NCI-H82 treated with DMSO at 0.1 percent for 48 hours (cell line): ENCODE measurements at regions not wholly inside any gene's neighbourhood (a gene's known extent, or its start where the extent isn't known, plus 50 kb on each side); places are given as distances from the start of the nearest gene placed in this dataset.

Experiments used
- DNase-seq: peaks from one replicate; lab custom pipeline; 2025; ENCODE audit not compliant: unreplicated experiment; lab: John Stamatoyannopoulos, UW

- no peak for DNase-seq
Observed at GRCh38 chr1:175829845-175830244, 86.5 kb upstream of the TNR start.

DNA sequence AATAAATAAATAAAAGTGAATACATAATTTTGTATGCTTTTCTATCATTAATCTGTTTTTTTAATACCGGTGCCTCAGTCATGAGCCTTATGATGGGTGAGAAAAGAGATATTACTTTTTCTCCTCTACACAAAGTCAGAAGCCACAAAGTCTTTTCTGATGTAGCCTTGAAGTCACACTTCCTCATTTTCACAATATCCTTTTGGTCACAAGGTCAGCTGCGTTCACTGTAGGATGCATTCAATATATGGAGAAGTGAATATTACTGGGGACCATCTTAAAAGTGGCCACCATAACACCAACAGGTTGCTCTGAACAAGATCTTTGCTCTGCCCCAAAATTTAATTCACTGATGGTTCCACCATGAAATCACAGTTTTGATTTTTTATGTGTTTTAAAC is 83.3 kb upstream of the TNR start:
- no peak for DNase-seq

- DNase-seq, result peak; percentile 10
Observed at GRCh38 chr1:175824079-175824478, 80.7 kb upstream of the TNR start.

DNA sequence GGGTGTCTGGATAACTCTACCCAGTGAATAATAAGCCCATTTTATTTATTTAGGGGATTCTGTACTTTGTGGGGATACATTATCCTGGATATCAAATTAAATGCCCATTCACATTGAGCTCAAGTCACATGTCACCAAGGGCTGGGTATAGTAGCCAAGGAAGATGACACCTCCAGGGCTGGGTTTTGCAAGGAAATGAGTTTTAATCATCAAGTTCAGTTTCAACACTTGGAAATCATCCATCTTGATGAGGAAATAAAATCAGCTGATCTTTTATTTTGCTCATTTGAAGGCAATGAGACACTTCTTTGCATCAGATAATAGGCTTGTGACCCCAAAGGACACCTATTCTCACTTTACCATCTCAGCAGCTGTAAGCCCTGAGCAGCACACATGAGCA is 80.0 kb upstream of the TNR start:
- no peak for DNase-seq

GRCh38 chr1:175822580-175822979 is 79.2 kb upstream of the TNR start:
- no peak for DNase-seq

GRCh38 chr1:175820456-175821025 is 77.1 kb upstream of the TNR start:
- DNase-seq, result no peak

GRCh38 chr1:175818929-175819328 is 75.5 kb upstream of the TNR start:
- DNase-seq, result no peak

DNA sequence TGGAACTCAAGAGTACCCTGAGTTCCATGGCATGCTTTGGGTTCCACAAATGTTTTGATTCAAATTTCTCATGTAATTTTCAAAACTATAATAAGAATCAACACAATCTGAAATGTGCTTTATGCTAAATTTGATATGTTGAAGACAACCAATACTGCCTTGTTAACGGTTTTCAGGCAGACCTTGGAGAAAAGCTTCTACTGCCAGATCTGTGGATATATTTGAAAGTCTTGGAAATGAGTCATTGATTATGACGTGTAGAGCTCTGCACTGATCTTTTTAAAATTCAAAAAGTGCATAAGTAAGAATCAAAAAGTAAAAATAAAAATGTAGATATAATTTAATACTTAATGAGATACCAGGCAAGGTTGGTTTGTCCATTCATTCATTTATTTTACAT is 74.0 kb upstream of the TNR start:
- no peak for DNase-seq

- DNase-seq, result no peak
Observed at GRCh38 chr1:175814885-175815284, 71.5 kb upstream of the TNR start.

DNA sequence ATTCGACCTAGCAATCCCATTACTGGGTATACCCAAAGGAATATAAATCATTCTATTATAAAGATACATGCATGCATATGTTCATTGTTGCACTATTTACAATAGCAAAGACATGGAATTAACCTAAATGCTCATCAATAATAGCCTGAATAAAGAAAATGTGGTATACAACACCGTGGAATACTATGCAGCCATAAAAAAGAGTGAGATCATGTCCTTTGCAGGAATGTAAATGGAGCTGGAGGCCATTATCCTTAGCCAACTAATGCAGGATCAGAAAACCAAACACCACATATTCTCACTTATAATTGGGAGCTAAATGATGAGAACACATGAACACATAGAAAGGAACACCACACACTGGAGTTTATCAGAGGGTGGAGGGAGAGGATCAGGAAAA is 69.5 kb upstream of the TNR start:
- no peak for DNase-seq

DNA sequence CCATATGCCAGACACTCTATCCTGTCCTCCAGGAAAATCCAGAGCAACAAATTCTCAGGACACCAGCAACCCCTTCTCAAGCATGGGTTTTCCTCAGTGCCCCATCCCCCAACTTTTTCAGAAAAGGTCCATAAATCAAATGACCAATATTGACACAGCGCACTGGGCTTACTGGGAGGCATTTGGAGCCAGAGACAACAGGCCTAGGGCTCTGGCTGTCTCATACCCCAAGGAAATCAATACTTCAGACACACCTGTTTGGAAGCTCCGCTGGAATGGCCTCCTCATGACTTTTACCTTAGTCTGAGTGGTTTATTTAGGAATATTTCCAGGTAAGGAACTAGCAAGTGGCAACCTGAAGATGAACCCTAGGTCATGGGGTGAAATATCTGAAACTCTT is 66.9 kb upstream of the TNR start:
- no peak for DNase-seq

- DNase-seq, result no peak
Observed at GRCh38 chr1:175808999-175809398, 65.6 kb upstream of the TNR start.

DNA sequence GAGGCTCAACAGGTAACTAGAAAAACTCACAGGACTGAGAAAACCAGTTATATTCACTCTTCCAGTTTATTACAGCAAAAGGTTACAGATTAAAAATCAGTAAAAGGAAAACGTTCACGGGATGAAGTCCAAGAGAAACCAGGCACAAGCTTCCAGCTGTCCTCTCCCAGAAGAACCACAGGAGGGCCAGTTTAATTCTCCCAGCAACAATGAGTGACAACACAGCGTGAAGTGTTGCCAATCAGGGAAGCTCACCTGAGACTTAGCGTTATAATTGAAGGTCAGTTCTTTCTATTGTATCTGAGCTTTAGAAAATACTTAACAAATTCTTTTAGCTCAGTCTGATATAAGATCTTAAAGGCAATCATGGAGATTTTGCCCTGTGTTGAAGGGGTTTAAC is 65.2 kb upstream of the TNR start:
- DNase-seq, result no peak

DNA sequence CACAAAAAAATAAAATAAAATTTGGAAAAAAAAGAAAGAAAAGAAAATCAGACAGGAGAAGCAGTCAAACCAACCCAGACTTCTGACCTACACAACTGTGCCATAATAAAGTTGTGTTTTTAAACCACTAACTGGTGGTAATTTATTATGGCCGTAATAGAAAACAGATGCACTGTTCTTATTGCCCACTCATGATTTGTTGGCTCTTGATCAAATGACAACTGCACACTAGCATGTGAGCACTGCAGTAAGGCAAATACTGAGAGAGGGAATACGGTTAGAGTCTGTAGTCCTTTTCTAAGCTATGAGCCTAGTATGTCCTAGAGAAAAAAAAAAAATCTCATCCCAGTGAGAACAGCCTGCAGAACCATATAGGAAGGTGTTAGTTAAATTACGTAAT is 61.2 kb upstream of the TNR start:
- no peak for DNase-seq

DNA sequence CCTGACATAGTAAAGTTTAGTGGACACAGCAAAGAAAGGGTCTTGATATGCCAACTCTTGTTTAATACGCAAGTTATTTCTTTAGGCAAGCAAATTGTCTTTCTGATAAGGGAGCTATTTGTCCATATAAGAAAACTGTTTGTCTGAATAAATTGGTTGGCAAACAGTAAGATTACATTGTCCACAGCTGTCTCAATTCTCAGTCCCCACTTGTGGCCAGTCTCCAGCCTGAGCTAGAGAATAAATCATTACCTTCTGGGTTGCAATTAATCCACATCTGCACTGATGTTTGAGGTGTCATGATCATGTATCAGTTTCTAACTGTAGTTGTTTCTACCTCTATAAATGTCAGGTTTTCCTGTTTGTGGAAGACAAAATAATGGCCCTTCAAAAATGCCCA is 60.0 kb upstream of the TNR start:
- DNase-seq, result no peak

GRCh38 chr1:175802407-175803123 is 59.2 kb upstream of the TNR start:
- no peak for DNase-seq

DNA sequence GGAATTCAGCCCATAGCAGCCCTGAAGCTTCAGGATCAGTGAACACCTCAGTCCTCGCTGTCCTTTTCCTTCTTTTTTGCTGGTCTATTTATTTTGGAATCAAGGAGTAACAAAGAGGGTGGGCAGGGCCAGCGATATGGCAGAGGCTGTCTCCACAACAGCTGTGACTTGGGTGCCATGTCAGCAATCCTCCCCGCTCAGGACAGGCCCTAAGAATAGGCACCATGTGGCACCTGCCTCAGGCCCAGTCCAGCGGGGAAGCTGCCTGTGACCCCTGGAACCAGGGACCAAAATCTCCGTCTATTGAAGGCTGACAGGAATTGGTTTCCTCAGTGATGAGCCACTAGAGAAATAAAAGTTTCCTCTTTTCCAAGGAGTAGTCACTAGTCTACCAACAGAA is 58.6 kb upstream of the TNR start:
- DNase-seq, result no peak

- DNase-seq, result no peak
Observed at GRCh38 chr1:175797576-175797975, 54.2 kb upstream of the TNR start.

DNA sequence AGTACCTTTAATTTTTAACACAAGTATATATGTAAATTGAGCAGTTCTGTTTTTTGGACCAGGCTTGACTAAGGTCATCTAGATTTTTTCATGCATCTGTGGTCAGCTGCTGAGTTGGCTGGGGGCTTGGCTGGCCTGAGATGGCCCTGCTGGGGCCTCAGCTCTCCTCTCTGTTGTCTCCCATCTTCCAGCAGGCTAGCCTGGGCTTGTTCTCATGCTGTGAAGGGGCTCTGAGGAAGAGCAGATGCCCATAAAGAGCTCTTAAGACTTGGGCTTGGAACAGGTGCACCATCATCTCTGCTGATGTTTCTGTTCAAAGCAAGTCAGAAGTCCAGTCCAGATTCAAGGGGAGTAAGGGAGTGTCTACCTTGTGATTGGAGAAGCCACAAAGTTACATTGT is 51.2 kb upstream of the TNR start:
- DNase-seq, result no peak

GRCh38 chr1:175793617-175794016 is 50.2 kb upstream of the TNR start:
- no peak for DNase-seq
